Upper lobe of left lung (tissue), 4 donors: ENCODE measurements at regions not wholly inside any gene's neighbourhood (a gene's known extent, or its start where the extent isn't known, plus 50 kb on each side); places are given as distances from the start of the nearest gene placed in this dataset.

ENCODE experiments used
- CTCF ChIP-seq, 6 experiments: fragments of 450-650 bp in 4 of 6; fragments of 200-600 bp in 2 of 6; sonication (generic) in 2 of 6; IDR thresholded peaks; one replicate each; pipeline ENCODE4 v1.5.1; 2016 to 2019; ENCODE audit warnings: antibody characterized with exemption in 6 of 6
- POLR2AphosphoS5 ChIP-seq, 2 donors: sonication (generic); formaldehyde crosslinking; IDR thresholded peaks; one replicate each; pipeline ENCODE4 v1.5.1; 2017; ENCODE audit warnings: antibody characterized with exemption in 2 of 2

- TF ChIP-seq CTCF (IDR thresholded peaks at IDR 0.05) (no peak), POLR2AphosphoS5 (IDR thresholded peaks at IDR 0.05) (no peak)
These were observed 409.4 kb downstream of the GATA3 start for GRCh38 chr10:8463853-8464252.
